ENCODE measurements at regions not wholly inside any gene's neighbourhood (a gene's known extent, or its start where the extent isn't known, plus 50 kb on each side); places are given as distances from the start of the nearest gene placed in this dataset.

DNA sequence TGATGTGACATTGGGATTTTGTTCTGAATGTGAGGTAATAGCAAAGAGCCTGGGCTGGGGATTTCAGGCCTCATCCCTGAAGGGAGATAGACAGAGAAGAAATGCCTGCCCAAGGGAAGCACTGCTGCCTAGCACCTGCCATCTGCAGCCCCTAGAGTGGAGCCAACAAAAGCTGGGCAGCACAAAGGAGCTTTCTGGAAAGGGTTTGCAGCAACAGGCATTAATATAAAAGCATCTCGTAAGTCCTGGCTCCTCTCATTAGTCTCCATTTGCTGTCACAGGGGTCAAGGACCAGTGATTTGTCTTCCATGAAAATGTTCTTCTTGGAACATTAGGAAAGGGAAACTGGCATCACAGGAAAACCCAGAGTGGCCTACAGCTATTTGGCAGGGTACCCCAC is 157.2 kb upstream of the SLC14A2 start:
- intact Hi-C loops (cut with micrococcal nuclease; ENCODE audit: unreplicated experiment) = no loop called here
- H3K9me3 ChIP-seq (ENCODE audit: low read length) = no peaks in the 10 kb centered on the region
- no peaks in the 10 kb centered on the region for H3K79me2 ChIP-seq (ENCODE audit: insufficient read depth, low read depth, low read length)
- no peaks in the 10 kb centered on the region for H4K20me1 ChIP-seq (ENCODE audit: insufficient read depth, low read length)
- H2AFZ ChIP-seq (ENCODE audit: low read length) = no peak overlapping the region
- no peak overlapping the region for H3K27ac ChIP-seq (ENCODE audit: low read depth, low read length, poor library complexity, severe bottlenecking)
- H3K4me2 ChIP-seq (ENCODE audit: low read length) = no peak overlapping the region
- no peak overlapping the region for H3K4me3 ChIP-seq (ENCODE audit: low read depth, low read length, poor library complexity, severe bottlenecking)
- no peaks in the 10 kb centered on the region for H3K36me3 ChIP-seq (ENCODE audit: insufficient read depth, low read length)
- DNase-seq (ENCODE audit: low spot score) = no peak
- TF ChIP-seq, protein P1, sequence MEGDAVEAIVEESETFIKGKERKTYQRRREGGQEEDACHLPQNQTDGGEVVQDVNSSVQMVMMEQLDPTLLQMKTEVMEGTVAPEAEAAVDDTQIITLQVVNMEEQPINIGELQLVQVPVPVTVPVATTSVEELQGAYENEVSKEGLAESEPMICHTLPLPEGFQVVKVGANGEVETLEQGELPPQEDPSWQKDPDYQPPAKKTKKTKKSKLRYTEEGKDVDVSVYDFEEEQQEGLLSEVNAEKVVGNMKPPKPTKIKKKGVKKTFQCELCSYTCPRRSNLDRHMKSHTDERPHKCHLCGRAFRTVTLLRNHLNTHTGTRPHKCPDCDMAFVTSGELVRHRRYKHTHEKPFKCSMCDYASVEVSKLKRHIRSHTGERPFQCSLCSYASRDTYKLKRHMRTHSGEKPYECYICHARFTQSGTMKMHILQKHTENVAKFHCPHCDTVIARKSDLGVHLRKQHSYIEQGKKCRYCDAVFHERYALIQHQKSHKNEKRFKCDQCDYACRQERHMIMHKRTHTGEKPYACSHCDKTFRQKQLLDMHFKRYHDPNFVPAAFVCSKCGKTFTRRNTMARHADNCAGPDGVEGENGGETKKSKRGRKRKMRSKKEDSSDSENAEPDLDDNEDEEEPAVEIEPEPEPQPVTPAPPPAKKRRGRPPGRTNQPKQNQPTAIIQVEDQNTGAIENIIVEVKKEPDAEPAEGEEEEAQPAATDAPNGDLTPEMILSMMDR (conservative IDR thresholded peaks at IDR 0.05; ENCODE audit: low read length) = no peak
- ChIA-PET POLR2A (interaction anchor here (0.6 kb wide), 1 partner anchor 1458 kb away, joined by 3 read pairs; no protein-coding TSS in a partner anchor), CTCF (ENCODE audit: unreplicated experiment) (no interaction called here)
- peaks cover 11% of the 10 kb centered on the region for H3K4me1 ChIP-seq (ENCODE audit: insufficient read depth, low read length, poor library complexity, severe bottlenecking)
- no TSS peak for BruUV-seq (replicated peaks)
- H3K9me2 ChIP-seq (ENCODE audit: insufficient read depth, low read length) = no peaks in the 10 kb centered on the region

DNA sequence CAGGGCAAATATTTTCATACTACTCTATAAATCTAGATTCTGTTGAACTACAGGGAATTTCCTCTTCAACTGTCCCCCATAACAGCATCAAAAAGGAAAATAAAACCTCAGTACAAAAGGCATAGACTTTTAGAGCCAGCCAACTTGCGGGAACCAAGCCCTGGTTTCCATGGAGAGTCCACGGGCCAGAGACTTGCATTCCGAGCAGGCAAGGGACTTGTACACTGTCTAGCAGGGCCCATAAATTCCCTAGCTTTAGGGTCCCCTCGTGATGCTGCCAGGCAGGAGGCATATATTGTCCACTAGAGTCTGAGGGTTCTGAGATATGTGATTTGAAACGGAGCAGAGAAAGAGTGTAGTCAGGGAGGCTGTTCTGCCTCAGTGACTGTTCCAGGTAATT is 153.1 kb upstream of the SLC14A2 start:
- Histone ChIP-seq H3K27ac (ENCODE audit: low read depth, low read length, poor library complexity, severe bottlenecking) (no peak overlapping the region), H3K79me2 (ENCODE audit: insufficient read depth, low read depth, low read length) (no peaks in the 10 kb centered on the region), H3K4me2 (ENCODE audit: low read length) (no peak overlapping the region), H3K4me1 (ENCODE audit: insufficient read depth, low read length, poor library complexity, severe bottlenecking) (no peaks in the 10 kb centered on the region), H3K9me2 (ENCODE audit: insufficient read depth, low read length) (no peaks in the 10 kb centered on the region), H4K20me1 (ENCODE audit: insufficient read depth, low read length) (no peaks in the 10 kb centered on the region), H2AFZ (ENCODE audit: low read length) (no peak overlapping the region), H3K36me3 (ENCODE audit: insufficient read depth, low read length) (no peaks in the 10 kb centered on the region), H3K4me3 (ENCODE audit: low read depth, low read length, poor library complexity, severe bottlenecking) (no peak overlapping the region), H3K9me3 (ENCODE audit: low read length) (no peaks in the 10 kb centered on the region)
- BruUV-seq (replicated peaks) = no TSS peak
- TF ChIP-seq, protein P1 (conservative IDR thresholded peaks at IDR 0.05; ENCODE audit: low read length) = no peak
- ChIA-PET POLR2A (no interaction called here), CTCF (ENCODE audit: unreplicated experiment) (no interaction called here)
- intact Hi-C loops (cut with micrococcal nuclease; ENCODE audit: unreplicated experiment) = no loop called here
- no peak for DNase-seq (ENCODE audit: low spot score)

DNA sequence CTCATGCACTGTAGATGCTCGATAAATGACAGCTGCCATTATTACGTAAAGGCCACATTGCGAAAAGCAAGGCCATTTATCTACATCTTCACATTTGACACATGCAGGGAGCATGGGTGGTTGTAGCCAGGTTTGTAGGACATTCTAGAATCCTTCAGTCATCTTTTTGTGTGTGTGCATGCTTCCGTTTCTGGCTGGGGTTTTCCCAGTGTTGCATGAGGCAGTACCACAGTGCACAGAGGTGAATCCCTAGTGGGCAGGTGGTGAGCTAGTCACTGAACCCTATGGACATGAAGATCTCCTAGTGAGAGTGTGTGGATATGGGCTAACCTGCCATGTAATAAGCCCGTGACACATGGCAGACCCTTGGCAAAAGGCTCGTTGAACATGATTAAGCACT is 151.8 kb upstream of the SLC14A2 start:
- no peak overlapping the region for H3K4me2 ChIP-seq (ENCODE audit: low read length)
- H3K27ac ChIP-seq (ENCODE audit: low read depth, low read length, poor library complexity, severe bottlenecking) = no peak overlapping the region
- H4K20me1 ChIP-seq (ENCODE audit: insufficient read depth, low read length) = no peaks in the 10 kb centered on the region
- H3K4me3 ChIP-seq (ENCODE audit: low read depth, low read length, poor library complexity, severe bottlenecking) = no peak overlapping the region
- intact Hi-C loops (cut with micrococcal nuclease; ENCODE audit: unreplicated experiment) = no loop called here
- POLR2A ChIA-PET = no interaction called here
- H2AFZ ChIP-seq (ENCODE audit: low read length) = no peak overlapping the region
- CTCF ChIA-PET (ENCODE audit: unreplicated experiment) = no interaction called here
- H3K9me2 ChIP-seq (ENCODE audit: insufficient read depth, low read length) = no peaks in the 10 kb centered on the region
- BruUV-seq (replicated peaks) = no TSS peak
- DNase-seq (ENCODE audit: low spot score) = no peak
- no peaks in the 10 kb centered on the region for H3K36me3 ChIP-seq (ENCODE audit: insufficient read depth, low read length)
- H3K4me1 ChIP-seq (ENCODE audit: insufficient read depth, low read length, poor library complexity, severe bottlenecking) = no peaks in the 10 kb centered on the region
- TF ChIP-seq, protein P1 (conservative IDR thresholded peaks at IDR 0.05; ENCODE audit: low read length) = no peak
- no peak for TF ChIP-seq EZH2phosphoT487 (IDR thresholded peaks at IDR 0.05; ENCODE audit: borderline replicate concordance, low read depth, low read length)
- no peaks in the 10 kb centered on the region for H3K79me2 ChIP-seq (ENCODE audit: insufficient read depth, low read depth, low read length)
- no peaks in the 10 kb centered on the region for H3K9me3 ChIP-seq (ENCODE audit: low read length)
